LNCAP (cell line): ENCODE measurements at regions not wholly inside any gene's neighbourhood (a gene's known extent, or its start where the extent isn't known, plus 50 kb on each side); places are given as distances from the start of the nearest gene placed in this dataset.

ENCODE experiments used
- TF ChIP-seq, protein P1 (sequence below): fragments of 450-650 bp; IDR thresholded peaks from 2 replicates; pipeline ENCODE4 v1.5.1; 2017; ENCODE audit warnings: mild to moderate bottlenecking

DNA sequence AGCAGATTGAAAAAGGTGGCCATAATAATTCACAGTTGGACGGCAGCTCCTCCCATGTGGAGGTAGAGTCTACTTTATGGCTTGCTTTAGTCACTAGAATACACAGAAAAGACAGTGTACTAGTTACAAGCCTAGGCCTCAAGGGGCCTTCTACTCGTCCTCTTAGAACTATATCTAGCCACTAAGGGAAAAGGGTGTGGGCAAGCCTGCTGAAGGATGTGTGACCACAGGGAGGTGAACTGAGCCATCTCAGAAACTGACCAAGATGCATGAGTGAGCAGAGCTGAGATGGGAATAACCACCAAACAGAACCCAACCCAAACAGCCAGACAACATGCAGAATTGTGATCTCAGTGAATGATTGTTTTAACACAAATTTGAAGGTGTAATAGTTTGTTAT is 335.6 kb upstream of the LMCD1 start:
- TF ChIP-seq, protein P1, sequence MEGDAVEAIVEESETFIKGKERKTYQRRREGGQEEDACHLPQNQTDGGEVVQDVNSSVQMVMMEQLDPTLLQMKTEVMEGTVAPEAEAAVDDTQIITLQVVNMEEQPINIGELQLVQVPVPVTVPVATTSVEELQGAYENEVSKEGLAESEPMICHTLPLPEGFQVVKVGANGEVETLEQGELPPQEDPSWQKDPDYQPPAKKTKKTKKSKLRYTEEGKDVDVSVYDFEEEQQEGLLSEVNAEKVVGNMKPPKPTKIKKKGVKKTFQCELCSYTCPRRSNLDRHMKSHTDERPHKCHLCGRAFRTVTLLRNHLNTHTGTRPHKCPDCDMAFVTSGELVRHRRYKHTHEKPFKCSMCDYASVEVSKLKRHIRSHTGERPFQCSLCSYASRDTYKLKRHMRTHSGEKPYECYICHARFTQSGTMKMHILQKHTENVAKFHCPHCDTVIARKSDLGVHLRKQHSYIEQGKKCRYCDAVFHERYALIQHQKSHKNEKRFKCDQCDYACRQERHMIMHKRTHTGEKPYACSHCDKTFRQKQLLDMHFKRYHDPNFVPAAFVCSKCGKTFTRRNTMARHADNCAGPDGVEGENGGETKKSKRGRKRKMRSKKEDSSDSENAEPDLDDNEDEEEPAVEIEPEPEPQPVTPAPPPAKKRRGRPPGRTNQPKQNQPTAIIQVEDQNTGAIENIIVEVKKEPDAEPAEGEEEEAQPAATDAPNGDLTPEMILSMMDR = no peak

DNA sequence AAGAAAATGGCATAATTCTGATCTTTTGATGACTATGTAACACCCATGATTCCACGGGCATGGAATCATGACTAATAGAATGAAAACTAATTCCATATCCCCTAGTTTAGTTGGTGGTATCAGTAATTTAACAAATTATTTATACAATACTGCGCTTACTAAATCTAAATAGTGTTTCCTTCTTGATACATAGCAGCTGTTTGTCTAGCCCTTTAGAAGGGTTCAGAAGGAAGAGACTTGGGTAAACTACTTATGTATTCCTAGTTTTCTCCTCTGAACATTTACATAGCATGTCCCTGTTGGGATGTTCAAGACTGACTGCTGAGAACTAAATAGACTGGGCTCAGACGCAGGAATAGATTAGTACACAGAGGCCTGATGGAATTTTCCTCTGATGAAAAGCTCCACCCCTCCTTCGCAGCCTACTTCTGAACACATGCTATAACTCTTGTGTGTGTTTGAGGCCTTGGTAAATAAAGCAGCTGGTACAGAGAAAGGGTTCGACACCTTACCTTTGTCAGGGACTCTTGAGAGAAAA is 330.6 kb upstream of the LMCD1 start:
- TF ChIP-seq, protein P1 = no peak

DNA sequence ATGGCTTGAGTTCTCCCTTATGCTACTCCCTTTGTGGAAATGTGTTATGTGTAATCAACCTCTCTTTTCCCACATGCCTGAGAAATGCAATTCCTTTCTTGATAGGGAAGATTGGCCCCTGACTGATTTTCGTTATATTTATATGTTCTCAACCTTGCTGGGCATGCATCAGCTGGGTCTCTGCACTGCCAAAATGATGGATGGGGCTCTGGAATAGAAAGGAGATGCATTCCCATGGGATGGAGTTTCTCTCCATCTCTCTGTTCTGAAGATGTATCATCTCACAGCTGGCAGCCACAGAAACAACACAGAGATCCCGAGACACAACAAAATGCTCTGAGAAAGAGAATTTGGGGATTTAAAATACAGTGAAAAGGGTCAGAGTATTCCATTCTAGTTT is 327.7 kb upstream of the LMCD1 start:
- TF ChIP-seq, protein P1 = no peak

DNA sequence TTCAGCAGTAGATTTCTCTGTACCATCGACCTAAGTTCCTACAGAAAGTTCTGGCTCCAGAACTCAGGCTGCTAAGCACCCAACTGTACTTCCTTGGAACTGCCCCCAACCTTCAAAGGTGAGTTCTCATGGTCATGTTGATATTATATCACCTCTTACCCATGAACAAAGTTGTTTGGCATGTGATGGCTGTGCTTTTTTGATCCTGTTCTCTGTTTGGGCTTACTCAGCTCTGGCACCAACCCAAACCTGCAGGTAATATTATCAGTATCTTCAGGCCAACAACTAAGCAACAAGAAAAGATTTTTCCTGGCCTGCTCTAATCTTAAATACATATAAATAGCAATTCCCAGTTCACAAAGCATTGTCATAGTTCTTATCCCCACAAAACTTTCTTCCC is 318.7 kb upstream of the LMCD1 start:
- TF ChIP-seq, protein P1 = no peak

DNA sequence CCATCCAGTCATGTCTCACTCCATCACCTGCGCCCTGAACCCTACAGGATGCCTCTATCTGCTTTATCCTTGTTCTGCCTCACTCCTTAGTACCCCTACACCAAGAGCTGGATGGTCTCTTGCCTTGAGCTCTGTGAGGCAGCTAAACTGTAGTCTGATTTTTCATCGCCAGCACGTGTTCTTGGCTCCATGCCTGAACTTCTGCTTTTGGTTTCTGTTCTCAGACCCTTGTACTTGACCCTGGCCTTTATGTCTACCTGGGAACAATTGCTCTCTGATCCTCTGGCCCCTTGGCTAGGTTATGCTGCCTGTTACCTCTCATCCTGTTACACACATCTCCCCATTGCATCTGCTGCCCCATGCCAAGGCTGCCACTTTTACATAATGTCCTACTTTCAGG is 318.0 kb upstream of the LMCD1 start:
- TF ChIP-seq, protein P1 = no peak

DNA sequence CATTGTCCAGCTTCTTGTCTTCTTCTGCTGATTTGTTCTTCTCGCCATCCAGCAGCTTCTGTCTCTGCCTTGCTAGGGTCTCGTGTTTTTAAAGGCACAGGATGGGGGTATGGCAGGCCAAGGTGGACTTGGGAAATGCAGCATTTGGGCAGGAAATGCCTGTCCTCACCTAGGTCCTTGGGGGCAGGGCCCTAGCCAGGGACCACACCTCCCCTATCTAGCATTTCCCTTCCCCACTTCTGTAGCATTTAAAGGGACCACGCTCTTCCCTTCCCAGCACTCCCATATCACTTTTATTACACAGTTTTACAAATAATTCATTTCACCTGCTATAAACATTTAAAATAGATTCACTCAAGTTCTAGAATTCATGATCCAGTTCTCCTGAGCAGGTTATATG is 315.4 kb upstream of the LMCD1 start:
- TF ChIP-seq, protein P1 = no peak

DNA sequence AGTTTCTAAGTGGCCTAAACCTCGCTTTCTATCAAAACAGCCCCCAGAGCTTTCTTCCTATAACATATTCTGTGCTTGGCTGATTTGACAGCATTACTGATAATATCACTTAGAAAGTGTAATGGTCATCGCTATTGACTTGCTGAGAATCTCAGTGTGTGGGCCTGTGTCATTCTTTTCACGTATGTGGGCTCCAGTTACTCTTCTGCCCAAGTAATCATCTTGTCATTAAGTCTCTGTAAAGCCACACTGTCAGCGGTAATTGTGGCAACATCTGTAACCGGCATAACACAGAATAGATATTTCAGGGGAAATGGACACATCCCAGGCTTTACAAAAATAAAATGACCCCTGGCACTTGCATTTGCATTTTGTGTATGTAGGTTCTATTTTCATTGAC is 313.6 kb upstream of the LMCD1 start:
- TF ChIP-seq, protein P1 = no peak

DNA sequence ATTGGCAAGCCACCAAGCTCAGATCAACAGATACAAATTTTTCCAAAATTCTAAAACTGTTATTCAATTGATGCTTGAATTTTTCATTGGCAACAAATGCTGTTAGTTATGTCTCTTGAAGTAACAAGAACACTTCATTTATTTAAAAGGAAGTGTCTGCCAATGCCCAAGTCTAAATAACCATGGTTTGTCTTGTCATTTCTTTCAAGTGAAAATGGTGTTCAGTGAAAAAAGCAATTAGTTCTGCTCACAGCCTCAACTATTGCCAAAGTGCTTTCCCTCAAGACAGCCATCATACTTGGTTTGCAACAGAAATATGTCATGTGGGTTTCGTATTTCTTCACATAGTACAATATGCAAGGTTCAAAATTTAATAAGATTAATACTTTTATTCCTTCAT is 312.6 kb upstream of the LMCD1 start:
- TF ChIP-seq, protein P1 = no peak
